ENCODE measurements at regions not wholly inside any gene's neighbourhood (a gene's known extent, or its start where the extent isn't known, plus 50 kb on each side); places are given as distances from the start of the nearest gene placed in this dataset.

DNA sequence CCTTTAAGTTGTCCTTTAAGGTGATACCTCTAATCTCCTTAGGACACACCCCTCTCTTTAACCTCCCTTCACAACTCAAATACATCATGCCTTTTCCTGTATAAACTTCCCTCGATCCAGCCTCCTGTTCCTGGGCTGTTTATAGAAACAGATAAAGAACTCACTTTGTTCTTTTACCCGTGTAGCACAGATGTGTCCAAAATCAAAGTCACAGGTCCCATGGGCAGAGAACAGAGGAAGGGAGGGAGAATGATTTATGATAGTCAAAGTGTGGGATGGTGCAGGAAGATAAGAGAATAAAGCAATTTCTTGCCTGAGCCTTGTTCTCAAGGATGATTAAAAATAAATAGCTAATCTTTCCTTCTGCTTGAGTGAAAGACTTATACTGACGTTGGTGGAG lies 50.3 kb upstream of the CABCOCO1 start:
- 11% methylated on average over 3 of the region's 3 CpGs for WGBS
- Histone ChIP-seq H3K27me3 (ENCODE audit: control insufficient read depth in 4 of 4, insufficient read depth in 4 of 4, low read length in 3 of 4) (no peaks in the 10 kb centered on the region), H3K4me1 (ENCODE audit: control insufficient read depth in 4 of 4, insufficient read depth in 4 of 4, low read length in 3 of 4) (no peaks in the 10 kb centered on the region), H3K9ac (ENCODE audit: low read depth in 1 of 2, low read length in 2 of 2) (no peak overlapping the region), H3K4me3 (ENCODE audit: low read depth in 1 of 3, low read length in 3 of 3) (no peak overlapping the region), H3K9me3 (ENCODE audit: control insufficient read depth in 4 of 4, low read length in 3 of 4) (no peaks in the 10 kb centered on the region), H3K36me3 (ENCODE audit: control insufficient read depth in 4 of 4, insufficient read depth in 3 of 4, low read depth in 1 of 4, low read length in 3 of 4) (no peaks in the 10 kb centered on the region), H3K27ac (ENCODE audit: low read depth in 1 of 2, low read length in 2 of 2) (no peak overlapping the region)
- DNase-seq (ENCODE audit: low spot score) = no peak
- TF ChIP-seq RXRA (IDR thresholded peaks at IDR 0.05) = no peak
- no peak for TF ChIP-seq YY1 (IDR thresholded peaks at IDR 0.05)

DNA sequence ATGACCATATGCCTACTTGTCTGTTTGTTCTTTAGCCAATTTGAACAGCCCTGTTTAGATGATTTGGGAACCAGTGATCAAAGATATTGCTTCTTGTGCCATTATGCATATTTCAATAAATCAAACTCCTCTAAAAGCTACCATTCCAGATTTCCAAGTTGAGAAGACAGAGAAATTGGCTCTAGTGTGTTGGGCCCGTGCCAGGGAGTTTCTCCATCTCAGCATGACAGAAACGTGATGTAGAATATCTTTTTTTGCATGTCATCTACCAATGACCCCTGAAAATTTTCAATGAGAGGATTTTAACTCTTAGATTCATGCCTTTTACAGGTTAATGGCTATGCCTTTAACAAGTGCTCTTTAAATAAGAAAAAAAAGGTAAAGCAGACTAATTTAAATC lies 50.7 kb upstream of the CABCOCO1 start:
- no peak overlapping the region for H3K9ac ChIP-seq (ENCODE audit: low read depth in 1 of 2, low read length in 2 of 2)
- H3K4me1 ChIP-seq (ENCODE audit: control insufficient read depth in 4 of 4, insufficient read depth in 4 of 4, low read length in 3 of 4) = no peaks in the 10 kb centered on the region
- H3K36me3 ChIP-seq (ENCODE audit: control insufficient read depth in 4 of 4, insufficient read depth in 3 of 4, low read depth in 1 of 4, low read length in 3 of 4) = no peaks in the 10 kb centered on the region
- no peak for DNase-seq (ENCODE audit: low spot score)
- no peaks in the 10 kb centered on the region for H3K9me3 ChIP-seq (ENCODE audit: control insufficient read depth in 4 of 4, low read length in 3 of 4)
- TF ChIP-seq YY1 (IDR thresholded peaks at IDR 0.05) (no peak), EGR1 (IDR thresholded peaks at IDR 0.05; ENCODE audit: low read depth in 2 of 2) (no peak), SP1 (IDR thresholded peaks at IDR 0.05) (no peak), FOXA1 (IDR thresholded peaks at IDR 0.05) (no peak), HNF4G (IDR thresholded peaks at IDR 0.05) (no peak)
- TF ChIP-seq, protein P1, sequence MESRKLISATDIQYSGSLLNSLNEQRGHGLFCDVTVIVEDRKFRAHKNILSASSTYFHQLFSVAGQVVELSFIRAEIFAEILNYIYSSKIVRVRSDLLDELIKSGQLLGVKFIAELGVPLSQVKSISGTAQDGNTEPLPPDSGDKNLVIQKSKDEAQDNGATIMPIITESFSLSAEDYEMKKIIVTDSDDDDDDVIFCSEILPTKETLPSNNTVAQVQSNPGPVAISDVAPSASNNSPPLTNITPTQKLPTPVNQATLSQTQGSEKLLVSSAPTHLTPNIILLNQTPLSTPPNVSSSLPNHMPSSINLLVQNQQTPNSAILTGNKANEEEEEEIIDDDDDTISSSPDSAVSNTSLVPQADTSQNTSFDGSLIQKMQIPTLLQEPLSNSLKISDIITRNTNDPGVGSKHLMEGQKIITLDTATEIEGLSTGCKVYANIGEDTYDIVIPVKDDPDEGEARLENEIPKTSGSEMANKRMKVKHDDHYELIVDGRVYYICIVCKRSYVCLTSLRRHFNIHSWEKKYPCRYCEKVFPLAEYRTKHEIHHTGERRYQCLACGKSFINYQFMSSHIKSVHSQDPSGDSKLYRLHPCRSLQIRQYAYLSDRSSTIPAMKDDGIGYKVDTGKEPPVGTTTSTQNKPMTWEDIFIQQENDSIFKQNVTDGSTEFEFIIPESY (IDR thresholded peaks at IDR 0.05) = no peak
- TF ChIP-seq, protein P2, sequence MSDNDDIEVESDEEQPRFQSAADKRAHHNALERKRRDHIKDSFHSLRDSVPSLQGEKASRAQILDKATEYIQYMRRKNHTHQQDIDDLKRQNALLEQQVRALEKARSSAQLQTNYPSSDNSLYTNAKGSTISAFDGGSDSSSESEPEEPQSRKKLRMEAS (IDR thresholded peaks at IDR 0.05) = no peak
- WGBS = 11% methylated on average over 2 of the region's 2 CpGs
- no peak overlapping the region for H3K27ac ChIP-seq (ENCODE audit: low read depth in 1 of 2, low read length in 2 of 2)
- H3K4me3 ChIP-seq (ENCODE audit: low read depth in 1 of 3, low read length in 3 of 3) = no peak overlapping the region
- H3K27me3 ChIP-seq (ENCODE audit: control insufficient read depth in 4 of 4, insufficient read depth in 4 of 4, low read length in 3 of 4) = no peaks in the 10 kb centered on the region

DNA sequence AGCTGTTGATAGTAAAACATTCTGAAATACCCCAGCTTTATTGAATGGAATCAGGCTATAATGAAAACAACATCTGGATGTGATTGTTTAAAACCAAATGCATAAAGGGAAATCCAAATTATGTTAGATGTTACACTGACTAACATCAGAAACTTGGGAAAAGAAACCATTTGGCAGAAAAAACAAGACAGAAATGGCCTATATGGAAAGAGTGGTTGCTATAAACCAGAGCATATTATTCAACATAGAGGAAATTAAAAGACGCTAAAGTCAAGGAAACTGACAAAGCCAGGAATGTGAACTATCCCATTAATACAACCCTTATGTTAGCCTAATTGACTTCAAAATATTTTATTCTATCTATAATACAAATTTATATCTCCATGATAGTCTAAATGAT lies 53.0 kb upstream of the CABCOCO1 start:
- no peaks in the 10 kb centered on the region for H3K4me1 ChIP-seq (ENCODE audit: control insufficient read depth in 4 of 4, insufficient read depth in 4 of 4, low read length in 3 of 4)
- no peaks in the 10 kb centered on the region for H3K36me3 ChIP-seq (ENCODE audit: control insufficient read depth in 4 of 4, insufficient read depth in 3 of 4, low read depth in 1 of 4, low read length in 3 of 4)
- no peaks in the 10 kb centered on the region for H3K9me3 ChIP-seq (ENCODE audit: control insufficient read depth in 4 of 4, low read length in 3 of 4)
- WGBS = 94% methylated on average over 1 of the region's 1 CpG
- TF ChIP-seq HNF4G (IDR thresholded peaks at IDR 0.05) (no peak), FOXA2 (IDR thresholded peaks at IDR 0.05) (no peak), YY1 (IDR thresholded peaks at IDR 0.05) (no peak), JUND (IDR thresholded peaks at IDR 0.05) (no peak), TAF1 (conservative IDR thresholded peaks at IDR 0.05) (no peak), HNF4A (conservative IDR thresholded peaks at IDR 0.05) (no peak), RXRA (IDR thresholded peaks at IDR 0.05) (no peak), RAD21 (IDR thresholded peaks at IDR 0.05) (no peak), NR2F2 (IDR thresholded peaks at IDR 0.05) (no peak)
- H3K4me3 ChIP-seq (ENCODE audit: low read depth in 1 of 3, low read length in 3 of 3) = no peak overlapping the region
- H3K27me3 ChIP-seq (ENCODE audit: control insufficient read depth in 4 of 4, insufficient read depth in 4 of 4, low read length in 3 of 4) = no peaks in the 10 kb centered on the region
- no peak overlapping the region for H3K27ac ChIP-seq (ENCODE audit: low read depth in 1 of 2, low read length in 2 of 2)
- DNase-seq (ENCODE audit: low spot score) = no peak
- no peak overlapping the region for H3K9ac ChIP-seq (ENCODE audit: low read depth in 1 of 2, low read length in 2 of 2)
